ENCODE measurements at regions not wholly inside any gene's neighbourhood (a gene's known extent, or its start where the extent isn't known, plus 50 kb on each side); places are given as distances from the start of the nearest gene placed in this dataset.

GRCh38 chr1:72845981-72846380 lies 563.6 kb upstream of the NEGR1 start (continued):
- TF ChIP-seq IRF3 (IDR thresholded peaks at IDR 0.05), result no peak
- TF ChIP-seq ZBTB11 (CRISPR knock-in tag; IDR thresholded peaks at IDR 0.05), result no peak
- TF ChIP-seq RELA (IDR thresholded peaks at IDR 0.05; ENCODE audit: borderline replicate concordance, partially characterized antibody), result no peak
- TF ChIP-seq MLLT1 (IDR thresholded peaks at IDR 0.05), result no peak
- TF ChIP-seq NKRF (conservative IDR thresholded peaks at IDR 0.05), result no peak
- TF ChIP-seq MXI1 (IDR thresholded peaks at IDR 0.05; ENCODE audit: low read depth, low read length), result no peak
- no peak for TF ChIP-seq MTA3 (IDR thresholded peaks at IDR 0.05; ENCODE audit: borderline replicate concordance, low read length)
